Lung microvascular endothelial cell (primary cell): ENCODE measurements at regions not wholly inside any gene's neighbourhood (a gene's known extent, or its start where the extent isn't known, plus 50 kb on each side); places are given as distances from the start of the nearest gene placed in this dataset.
A peak's percentile ranks its signal among the peaks of the same experiment; 100 is the strongest.

Source experiments
- DNase-seq, 2 donors: peaks; one replicate each; pipeline versions ENCODE4 v3.0.0 to v3.0.0-alpha.2; 2010; ENCODE audit warnings: low read depth in 2 of 2

- no peak for DNase-seq
These were observed 161.0 kb upstream of the S100G start for GRCh38 chrX:16488959-16489358.

GRCh38 chrX:16491461-16491860, 158.5 kb upstream of the S100G start:
- DNase-seq = no peak

GRCh38 chrX:16496175-16496574, 153.8 kb upstream of the S100G start:
- DNase-seq = no peak

- DNase-seq = peak; percentile 37 to 55
These were observed 137.9 kb upstream of the S100G start for GRCh38 chrX:16511796-16512776.

- no peak for DNase-seq
These were observed 133.6 kb upstream of the S100G start for GRCh38 chrX:16516232-16516876.

- no peak for DNase-seq
These were observed 132.8 kb upstream of the S100G start for GRCh38 chrX:16517039-16517605.

GRCh38 chrX:16518131-16518530, 131.8 kb upstream of the S100G start:
- no peak for DNase-seq

- DNase-seq = no peak
These were observed 125.6 kb upstream of the S100G start for GRCh38 chrX:16524316-16524715.

GRCh38 chrX:16526003-16526402, 124.0 kb upstream of the S100G start:
- DNase-seq = no peak

GRCh38 chrX:16528620-16529019, 121.3 kb upstream of the S100G start:
- no peak for DNase-seq
